ENCODE measurements at regions not wholly inside any gene's neighbourhood (a gene's known extent, or its start where the extent isn't known, plus 50 kb on each side); places are given as distances from the start of the nearest gene placed in this dataset.
A peak's percentile ranks its signal among the peaks of the same experiment; 100 is the strongest.

- Mint-ChIP-seq H3K4me1 (no peaks in the 10 kb centered on the region), H3K4me3 (no peak overlapping the region), H3K27me3 (ENCODE audit: low read depth) (peaks cover 62% of the 10 kb centered on the region), H3K36me3 (ENCODE audit: insufficient read depth in 1 of 3, low read depth in 3 of 3) (peaks cover 0 to 15% (median 5%) of the 10 kb centered on the region in 3 experiments; a peak in 2 of 7 replicates), H3K9me3 (peaks cover 45 to 54% of the 10 kb centered on the region in 2 experiments), H3K27ac (no peak overlapping the region; a peak in 2 of 7 replicates)
- no peaks in the 10 kb centered on the region for H3K79me1 ChIP-seq (ENCODE audit: insufficient read depth, low read depth, low read length, poor library complexity, severe bottlenecking)
- no peaks in the 10 kb centered on the region for H3K79me2 ChIP-seq (ENCODE audit: insufficient read depth, low read length)
- H3K27me3 ChIP-seq (ENCODE audit: insufficient read depth, low read length) = no peaks in the 10 kb centered on the region
- no CpG with 5 or more reads among the region's 3 CpGs for WGBS (ENCODE audit: extremely low coverage, insufficient read length, low lambda C conversion rate)
- H2BK5ac ChIP-seq (ENCODE audit: insufficient read length, low read length) = no peak overlapping the region
- H3K9me3 ChIP-seq (ENCODE audit: control insufficient read depth, low read depth, low read length) = peaks cover 6% of the 10 kb centered on the region
- no peak overlapping the region for H3K9ac ChIP-seq (ENCODE audit: extremely low read depth, insufficient read length, low read length)
- DNase-seq = peak; percentile 4
- no peak overlapping the region for H2AK5ac ChIP-seq (ENCODE audit: insufficient read length, low read length)
- no peaks in the 10 kb centered on the region for H3K4me1 ChIP-seq (ENCODE audit: insufficient read depth, low read length)
- H3K4ac ChIP-seq (ENCODE audit: low read depth, low read length) = no peak overlapping the region
- no peak overlapping the region for H3K18ac ChIP-seq (ENCODE audit: insufficient read length, low read depth, low read length)
- no peak overlapping the region for H3K4me2 ChIP-seq (ENCODE audit: insufficient read depth, insufficient read length, low read length)
- no peak overlapping the region for H4K5ac ChIP-seq (ENCODE audit: insufficient read length, low read depth, low read length)
- H3K23ac ChIP-seq (ENCODE audit: insufficient read length, low read depth, low read length) = no peak overlapping the region
- no peak overlapping the region for H2BK20ac ChIP-seq (ENCODE audit: low read depth, low read length, poor library complexity, severe bottlenecking)
- H4K91ac ChIP-seq (ENCODE audit: insufficient read length, low read depth, low read length) = no peak overlapping the region
- no peak overlapping the region for H3K27ac ChIP-seq (ENCODE audit: insufficient read length, low read depth, low read length)
- no peaks in the 10 kb centered on the region for H3K23me2 ChIP-seq (ENCODE audit: insufficient read length, low read depth, low read length, poor library complexity, severe bottlenecking)
- no peak overlapping the region for H2BK120ac ChIP-seq (ENCODE audit: low read depth, low read length, poor library complexity, severe bottlenecking)
- no peak overlapping the region for H2BK15ac ChIP-seq (ENCODE audit: low read depth, low read length)
- H3K56ac ChIP-seq (ENCODE audit: insufficient read length, low read depth, low read length) = no peak overlapping the region
- H3T11ph ChIP-seq (ENCODE audit: low read length) = no peak overlapping the region
- no peak for TF ChIP-seq CTCF (conservative IDR thresholded peaks at IDR 0.05)
- no peak overlapping the region for H4K8ac ChIP-seq (replicated peaks; ENCODE audit: insufficient read length, low read depth, low read length)
- H2BK12ac ChIP-seq (ENCODE audit: insufficient read length, low read depth, low read length) = no peak overlapping the region
- H3K14ac ChIP-seq (ENCODE audit: insufficient read depth, low read length) = no peak overlapping the region
- H4K20me1 ChIP-seq (ENCODE audit: control insufficient read depth, insufficient read depth, insufficient read length) = no peaks in the 10 kb centered on the region
- H2AFZ ChIP-seq (ENCODE audit: low read length) = no peak overlapping the region
Measured at GRCh38 chr3:13710251-13710650, 161.3 kb downstream of the FBLN2 start.

Measured in H9 (cell line).